SIG-M5 (cell line): ENCODE measurements at regions not wholly inside any gene's neighbourhood (a gene's known extent, or its start where the extent isn't known, plus 50 kb on each side); places are given as distances from the start of the nearest gene placed in this dataset.
"Not testable (repeated sequence)": the region's sequence is repeated elsewhere in the genome, so short reads cannot be mapped to it uniquely, and the experiment has no call there.

Source experiments
- DNase-seq: peaks from one replicate; lab custom pipeline; 2025; lab: John Stamatoyannopoulos, UW

- DNase-seq, result no peak
Measured at GRCh38 chr1:104172243-104172681, 422.6 kb downstream of the AMY1C start.

GRCh38 chr1:104182251-104182650, 432.6 kb downstream of the AMY1C start:
- DNase-seq, result no peak

DNA sequence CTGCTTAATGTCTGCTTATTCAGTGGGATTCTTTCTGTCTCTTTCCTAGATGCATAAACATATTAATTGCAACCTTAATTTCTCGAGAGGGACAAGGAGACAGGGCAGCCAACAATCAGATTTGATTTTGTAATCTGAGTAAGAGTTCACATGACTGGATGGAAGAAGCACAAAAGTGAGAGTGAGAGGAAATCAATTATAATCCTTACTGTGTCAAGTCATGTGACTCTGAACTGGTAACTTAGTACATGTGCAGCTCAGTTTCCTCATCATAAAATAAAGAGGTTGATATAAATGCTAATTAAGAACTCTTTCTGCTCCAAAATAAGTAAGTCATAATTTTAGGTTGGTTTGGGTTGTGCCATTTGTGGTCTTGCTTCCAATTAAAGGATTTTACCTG, 439.5 kb downstream of the AMY1C start:
- DNase-seq, result no peak

DNA sequence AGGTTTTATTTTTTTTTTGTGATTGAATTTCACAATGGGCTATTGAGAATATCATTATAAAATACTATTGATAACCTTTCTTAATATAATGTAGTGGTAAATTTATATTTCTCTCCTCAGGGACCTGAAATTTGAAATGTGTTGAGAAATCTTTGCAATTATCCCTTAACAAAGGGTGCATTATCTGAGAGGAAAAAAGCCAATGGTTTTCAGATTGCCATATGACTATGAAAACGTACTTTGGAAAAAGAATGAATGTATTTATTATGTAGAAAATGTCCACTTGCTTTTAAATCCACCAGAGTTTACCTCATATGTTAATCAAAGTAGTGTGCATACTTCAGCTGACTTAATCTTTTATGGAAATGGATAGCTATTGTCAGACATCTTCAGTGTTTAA, 441.1 kb downstream of the AMY1C start:
- DNase-seq, result no peak

DNA sequence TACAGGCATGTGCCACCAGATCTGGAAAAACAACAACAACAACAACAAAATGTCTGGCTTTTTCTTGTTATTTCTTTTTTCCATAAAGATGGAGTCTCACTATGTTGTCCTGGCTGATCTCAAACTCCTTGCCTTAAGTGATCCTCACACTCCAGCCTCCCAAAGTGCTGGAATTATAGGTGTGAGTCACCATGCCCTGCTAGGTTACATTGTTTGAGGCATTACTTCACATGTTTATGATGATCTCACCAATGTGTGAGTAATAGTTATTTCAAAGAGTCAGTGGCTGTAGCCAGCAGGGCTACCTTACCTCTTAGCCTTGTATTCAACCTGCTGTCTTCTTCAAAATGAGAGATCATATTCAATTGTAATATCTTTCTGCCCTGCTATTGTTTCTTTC, 445.7 kb downstream of the AMY1C start:
- no peak for DNase-seq

DNA sequence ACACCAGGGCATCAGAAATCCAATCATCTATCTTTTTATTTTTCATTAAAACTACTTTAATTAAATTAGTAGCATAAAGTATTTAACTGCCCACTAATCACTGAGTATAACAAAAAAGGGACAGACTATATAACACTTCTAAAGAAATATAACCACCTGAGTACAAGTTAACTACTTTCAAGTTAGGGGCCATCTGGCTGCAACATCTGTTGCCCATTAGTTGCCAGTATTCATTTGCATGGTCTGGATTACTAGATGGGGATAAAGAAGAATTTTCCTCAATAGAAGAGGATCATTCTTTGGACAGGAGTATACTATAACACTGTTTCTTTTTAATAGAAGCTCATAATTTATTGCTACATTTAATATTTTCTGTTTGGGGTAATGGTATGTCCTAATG, 446.4 kb downstream of the AMY1C start:
- DNase-seq, result no peak

- no peak for DNase-seq
Measured at GRCh38 chr1:104197516-104197915, 447.8 kb downstream of the AMY1C start.

DNA sequence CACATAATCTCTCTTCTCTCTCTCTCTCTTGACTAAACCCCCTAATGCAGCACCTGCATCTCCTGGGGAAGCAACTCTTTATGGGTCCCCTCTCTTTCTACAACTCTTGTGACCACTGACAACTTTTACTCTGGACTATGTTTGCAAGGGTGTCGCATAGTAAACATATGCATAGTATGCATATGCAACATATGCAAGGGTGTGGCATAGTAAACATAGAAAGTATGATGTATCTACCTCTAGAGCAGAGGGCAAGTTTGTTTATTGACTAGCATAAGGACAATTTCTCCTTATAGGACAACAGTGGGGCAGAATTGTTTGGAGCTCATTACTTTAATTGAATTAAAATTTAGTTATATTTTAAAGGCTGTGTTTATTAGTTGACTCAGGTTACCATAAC, 462.5 kb downstream of the AMY1C start:
- DNase-seq, result no peak

DNA sequence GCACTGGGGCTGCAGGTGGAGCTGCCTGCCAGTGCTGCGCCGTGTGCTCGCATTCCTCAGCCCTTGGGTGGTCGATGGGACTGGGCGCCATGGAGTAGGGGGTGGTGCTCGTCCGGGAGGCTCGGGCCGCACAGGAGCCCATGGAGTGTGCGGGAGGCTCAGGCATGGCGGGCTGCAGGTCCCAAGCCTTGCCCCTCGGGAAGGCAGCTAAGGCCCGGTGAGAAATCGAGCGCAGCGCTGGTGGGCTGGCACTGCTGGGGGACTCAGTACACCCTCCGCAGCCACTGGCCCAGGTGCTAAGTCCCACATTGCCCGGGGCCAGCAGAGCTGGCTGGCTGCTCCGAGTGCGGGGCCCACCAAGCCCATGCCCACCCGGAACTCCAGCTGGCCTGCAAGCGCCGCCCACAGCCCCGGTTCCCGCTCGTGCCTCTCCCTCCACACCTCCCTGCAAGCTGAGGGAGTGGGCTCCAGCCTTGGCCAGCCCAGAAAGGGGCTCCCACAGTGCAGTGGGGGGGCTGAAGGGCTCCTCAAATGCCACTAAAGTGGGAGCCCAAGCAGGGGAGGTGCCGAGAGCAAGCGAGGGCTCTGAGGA, 467.8 kb downstream of the AMY1C start:
- DNase-seq, result not testable (repeated sequence)

DNA sequence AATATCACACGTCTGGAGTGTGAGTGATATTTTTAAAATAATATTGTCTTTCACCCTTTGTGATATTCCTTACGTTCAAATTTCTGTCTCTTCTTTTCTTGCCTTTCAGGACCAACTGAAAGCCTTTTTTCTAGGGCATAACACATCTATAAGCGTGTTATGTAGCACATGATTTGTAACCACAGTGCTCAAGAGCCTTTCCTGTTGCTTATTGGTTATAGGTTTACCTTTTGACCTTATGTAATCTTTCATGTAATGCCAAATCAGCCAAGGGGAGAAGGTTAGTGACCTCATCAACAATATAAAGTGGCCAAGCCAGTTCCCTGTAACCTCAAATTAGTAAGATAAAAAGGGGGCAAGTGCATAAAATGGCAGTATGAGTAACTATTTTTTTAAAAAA, 480.2 kb downstream of the AMY1C start:
- no peak for DNase-seq

DNA sequence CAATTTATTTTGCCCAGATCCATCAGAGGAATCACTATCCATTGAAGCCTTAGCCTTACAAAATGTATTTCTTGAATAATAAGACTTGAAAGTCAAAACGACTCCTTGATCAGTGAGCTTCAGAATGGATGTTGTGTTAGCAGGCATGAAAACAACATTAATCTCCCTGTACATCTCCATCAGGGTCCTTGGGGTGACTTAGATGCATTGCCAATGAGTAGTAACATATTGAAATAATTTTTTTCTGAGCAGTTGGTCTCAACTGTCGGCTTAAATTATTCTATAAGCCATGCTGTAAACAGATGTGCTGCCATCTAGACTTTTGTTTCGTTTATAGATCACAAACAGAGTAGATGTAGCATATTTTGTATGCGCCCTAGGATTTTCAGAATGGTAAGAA, 482.0 kb downstream of the AMY1C start:
- DNase-seq, result no peak

- DNase-seq, result no peak
Measured at GRCh38 chr1:104235141-104235540, 485.4 kb downstream of the AMY1C start.

DNA sequence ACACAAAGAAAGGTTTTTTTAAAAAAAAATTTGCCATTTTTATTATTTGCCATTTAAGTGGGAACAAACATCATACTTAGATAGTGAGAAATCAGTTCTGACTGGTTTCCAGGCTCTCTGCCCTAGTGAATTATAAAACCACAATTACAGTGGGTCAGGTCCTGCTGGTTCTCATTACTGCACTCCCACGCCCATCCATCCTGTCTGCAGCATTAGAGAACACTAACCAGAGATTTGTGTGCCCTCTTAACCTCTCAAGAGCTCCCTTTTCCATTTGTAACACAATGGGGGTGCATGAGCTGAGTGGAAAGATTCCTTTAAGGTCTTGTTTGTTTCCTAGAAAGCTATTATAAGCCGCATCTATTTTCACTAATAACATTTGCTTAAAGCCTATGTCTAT, 489.3 kb downstream of the AMY1C start:
- no peak for DNase-seq

DNA sequence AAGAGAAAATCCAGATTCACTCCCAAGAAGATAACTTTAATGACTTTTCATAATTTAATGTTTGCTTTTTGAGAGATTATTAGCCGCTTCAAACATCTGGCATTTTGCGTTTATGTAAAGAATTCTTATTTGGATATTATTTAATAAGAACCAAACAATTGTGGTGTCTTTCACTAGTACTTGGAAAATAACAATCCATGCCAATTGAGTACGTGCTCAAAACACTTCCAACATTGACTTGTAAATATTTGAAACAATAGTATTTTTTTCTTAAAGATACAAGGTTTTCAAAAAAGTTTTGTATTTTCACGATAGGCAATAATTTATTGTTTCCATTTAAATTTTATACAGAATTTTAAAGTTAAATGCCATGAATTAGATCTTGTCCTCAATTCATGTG, 498.7 kb downstream of the AMY1C start:
- DNase-seq, result no peak

DNA sequence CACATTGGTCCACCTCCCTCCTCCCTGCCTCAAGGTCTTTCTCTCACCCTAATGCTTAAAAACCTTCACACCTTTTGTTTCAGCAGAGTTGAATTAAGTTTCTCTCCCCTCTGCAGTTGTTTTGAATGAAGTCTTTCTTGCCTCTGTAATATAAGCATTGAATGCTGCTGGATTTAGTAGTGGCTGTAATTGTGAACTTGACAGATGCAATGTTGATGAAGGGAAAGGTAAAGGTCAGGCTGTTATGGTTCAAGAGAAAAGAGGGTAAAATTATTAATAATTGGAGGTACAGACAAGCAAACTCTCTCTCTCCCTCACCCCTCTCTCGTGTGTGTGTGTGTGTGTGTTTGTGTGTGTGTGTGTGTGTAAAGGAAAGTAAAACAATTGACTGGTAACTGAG, 509.8 kb downstream of the AMY1C start:
- DNase-seq, result no peak

DNA sequence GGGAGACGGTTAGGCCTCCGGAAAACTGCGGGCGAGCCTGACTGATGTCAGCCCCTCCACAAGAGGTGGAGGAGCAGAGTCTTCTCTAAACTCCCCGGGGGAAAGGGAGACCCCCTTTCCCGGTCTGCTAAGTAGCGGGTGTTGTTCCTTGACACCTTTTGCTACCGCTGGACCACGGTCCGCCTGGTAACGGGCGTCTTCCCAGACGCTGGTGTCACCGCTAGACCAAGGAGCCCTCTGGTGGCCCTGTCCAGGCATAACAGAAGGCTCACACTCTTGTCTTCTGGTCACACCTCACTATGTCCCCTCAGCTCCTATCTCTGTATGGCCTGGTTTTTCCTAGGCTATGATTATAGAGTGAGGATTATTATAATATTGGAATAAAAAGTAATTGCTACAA, 513.4 kb downstream of the AMY1C start:
- DNase-seq, result not testable (repeated sequence)

- no peak for DNase-seq
Measured at GRCh38 chr1:104264521-104264920, 514.8 kb downstream of the AMY1C start.

DNA sequence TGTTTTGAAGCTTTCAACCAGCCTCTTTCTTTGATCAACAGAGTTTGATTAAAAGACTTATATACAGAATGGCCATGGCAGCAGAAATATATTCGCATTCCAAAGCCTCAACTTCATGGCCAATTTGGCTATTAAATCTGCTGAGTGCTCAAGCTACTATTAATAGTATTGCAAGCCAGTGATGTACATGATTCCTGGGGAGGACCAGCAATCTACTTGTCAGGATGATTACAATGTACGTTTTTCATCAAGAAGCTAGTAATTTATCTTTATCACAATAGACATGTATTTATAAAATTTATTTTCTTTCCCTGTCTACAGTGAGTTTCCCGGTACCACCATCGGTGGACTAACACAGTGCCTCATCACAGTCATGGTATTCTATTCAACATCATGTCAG, 515.5 kb downstream of the AMY1C start:
- no peak for DNase-seq

GRCh38 chr1:104266612-104267011, 516.9 kb downstream of the AMY1C start:
- DNase-seq, result no peak

GRCh38 chr1:104288322-104288721, 538.6 kb downstream of the AMY1C start:
- not testable (repeated sequence) for DNase-seq

DNA sequence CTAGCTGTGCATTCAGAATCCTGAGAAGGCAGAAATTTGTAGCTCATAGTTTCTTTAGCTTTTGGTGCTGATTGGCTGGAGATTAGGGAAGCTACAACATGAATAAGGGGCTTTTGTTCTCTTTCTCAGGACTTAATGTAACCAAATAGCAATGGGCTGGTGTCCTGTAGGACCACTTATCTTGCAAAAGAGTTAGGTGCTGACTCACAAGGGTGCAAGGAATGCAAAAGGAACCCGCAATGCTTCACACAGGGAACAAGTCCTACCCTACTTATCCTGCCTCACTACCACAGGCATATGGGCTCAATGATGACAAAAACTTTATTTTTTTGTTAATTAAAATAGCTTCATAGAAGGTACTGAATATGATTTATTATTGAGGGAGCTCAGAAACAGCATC, 541.5 kb downstream of the AMY1C start:
- DNase-seq, result no peak

- DNase-seq, result no peak
Measured at GRCh38 chr1:104294259-104294658, 544.6 kb downstream of the AMY1C start.

DNA sequence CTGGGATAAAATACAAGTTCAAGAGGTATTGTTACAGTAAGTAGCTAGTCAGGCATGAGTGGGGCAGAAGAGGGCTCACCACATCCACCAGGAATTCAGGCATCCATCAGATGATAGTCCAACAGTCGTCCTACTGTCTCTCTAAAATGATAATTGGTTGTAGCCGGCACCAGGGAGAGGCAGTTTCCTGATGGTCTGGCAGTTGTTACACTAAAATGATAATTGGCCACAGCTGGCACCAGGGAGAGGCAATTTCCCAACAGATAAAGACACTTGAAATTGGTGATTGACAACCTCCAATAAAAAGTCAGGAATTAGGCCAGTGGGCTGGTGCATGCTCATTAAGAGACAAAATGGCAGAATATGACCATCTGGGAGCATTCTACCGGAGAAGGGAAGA, 545.8 kb downstream of the AMY1C start:
- no peak for DNase-seq

- DNase-seq, result no peak
Measured at GRCh38 chr1:104309673-104310072, 560.0 kb downstream of the AMY1C start.

GRCh38 chr1:104315823-104316222, 566.1 kb downstream of the AMY1C start:
- no peak for DNase-seq
